GM12873 (cell line): ENCODE measurements at regions not wholly inside any gene's neighbourhood (a gene's known extent, or its start where the extent isn't known, plus 50 kb on each side); places are given as distances from the start of the nearest gene placed in this dataset.

Source experiments
- CTCF ChIP-seq: IDR thresholded peaks from 2 replicates; pipeline ENCODE4 v1.5.1; 2012; ENCODE audit warnings: low read depth, mild to moderate bottlenecking, moderate library complexity, low read length, control low read depth; ENCODE audit not compliant: insufficient read depth; ENCODE audit errors: missing control alignments

GRCh38 chr2:146547236-146547635, 1297.6 kb upstream of the ACVR2A start:
- TF ChIP-seq CTCF, result no peak

GRCh38 chr2:146544701-146545100, 1300.1 kb upstream of the ACVR2A start:
- no peak for TF ChIP-seq CTCF

- TF ChIP-seq CTCF, result no peak
Measured at GRCh38 chr2:146541896-146542295, 1302.9 kb upstream of the ACVR2A start.

GRCh38 chr2:146540271-146540932, 1304.4 kb upstream of the ACVR2A start:
- no peak for TF ChIP-seq CTCF

GRCh38 chr2:146537477-146537876, 1307.4 kb upstream of the ACVR2A start:
- TF ChIP-seq CTCF, result no peak

GRCh38 chr2:146532509-146533147, 1312.2 kb upstream of the ACVR2A start:
- TF ChIP-seq CTCF, result no peak

GRCh38 chr2:146532009-146532408, 1312.8 kb upstream of the ACVR2A start:
- no peak for TF ChIP-seq CTCF
